Cardiac muscle cell (in vitro differentiated cells and primary cell): ENCODE measurements at regions not wholly inside any gene's neighbourhood (a gene's known extent, or its start where the extent isn't known, plus 50 kb on each side); places are given as distances from the start of the nearest gene placed in this dataset.

Experiments used
- DNase-seq, 2 donors: peaks; one replicate each; pipeline versions ENCODE4 v3.0.0 to v3.0.0-alpha.2; 2010 to 2017; ENCODE audit warnings: low read depth in 1 of 2, low spot score in 1 of 2
- H3K27ac ChIP-seq: fragments of 200-600 bp; sonication (generic); 2 replicates; pipeline ENCODE4 v1.5.1; 2016
- H3K27me3 ChIP-seq: fragments of 200-600 bp; sonication (generic); 2 replicates; pipeline ENCODE4 v1.6.0; 2016; ENCODE audit warnings: control low read depth
- H3K36me3 ChIP-seq: fragments of 200-600 bp; sonication (generic); 2 replicates; pipeline ENCODE4 v1.5.1; 2016; ENCODE audit warnings: control low read depth
- H3K4me1 ChIP-seq: fragments of 200-600 bp; sonication (generic); 2 replicates; pipeline ENCODE4 v1.8.1; 2017; ENCODE audit warnings: low read depth, mild to moderate bottlenecking, mixed run types
- H3K4me3 ChIP-seq: fragments of 200-600 bp; sonication (generic); 2 replicates; pipeline ENCODE4 v1.5.1; 2016; ENCODE audit warnings: mild to moderate bottlenecking
- H3K9me3 ChIP-seq: fragments of 200-600 bp; sonication (generic); 2 replicates; pipeline ENCODE4 v1.5.1; 2017; ENCODE audit warnings: low read depth, mild to moderate bottlenecking, control low read depth
- TF ChIP-seq, protein P1 (sequence below): IDR thresholded peaks from 2 replicates; pipeline ENCODE4 v1.5.1; 2012; ENCODE audit warnings: low read depth, mild to moderate bottlenecking, low read length

DNA sequence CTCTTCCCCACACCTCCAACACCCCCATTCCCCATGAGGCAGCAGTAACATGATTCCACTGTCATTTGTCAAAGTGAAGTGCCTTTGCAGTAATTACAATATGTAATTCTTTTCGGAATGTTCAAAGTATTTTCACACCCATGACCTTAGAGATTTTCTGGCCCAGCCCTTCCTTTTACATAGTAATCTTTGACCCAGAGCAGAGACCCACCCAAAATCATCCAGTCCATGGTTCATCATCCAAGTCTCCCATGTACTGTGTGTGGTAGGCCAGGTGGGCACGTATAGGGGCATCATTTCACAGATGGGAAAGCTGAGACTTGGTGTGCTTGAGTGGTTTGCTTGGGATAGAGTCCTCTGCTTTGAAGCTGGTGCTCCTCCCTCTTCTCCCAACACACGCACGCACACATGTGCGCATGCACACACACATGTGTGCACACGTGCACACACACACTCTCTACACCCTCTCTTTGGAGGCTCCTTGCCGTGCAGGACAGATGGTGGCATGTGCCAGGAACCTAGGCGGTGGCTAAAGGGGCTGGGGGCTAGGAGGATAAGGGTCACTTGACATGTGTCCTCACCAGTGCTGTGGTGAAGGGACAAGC is 284.7 kb upstream of the ROPN1 start:
- TF ChIP-seq, protein P1, sequence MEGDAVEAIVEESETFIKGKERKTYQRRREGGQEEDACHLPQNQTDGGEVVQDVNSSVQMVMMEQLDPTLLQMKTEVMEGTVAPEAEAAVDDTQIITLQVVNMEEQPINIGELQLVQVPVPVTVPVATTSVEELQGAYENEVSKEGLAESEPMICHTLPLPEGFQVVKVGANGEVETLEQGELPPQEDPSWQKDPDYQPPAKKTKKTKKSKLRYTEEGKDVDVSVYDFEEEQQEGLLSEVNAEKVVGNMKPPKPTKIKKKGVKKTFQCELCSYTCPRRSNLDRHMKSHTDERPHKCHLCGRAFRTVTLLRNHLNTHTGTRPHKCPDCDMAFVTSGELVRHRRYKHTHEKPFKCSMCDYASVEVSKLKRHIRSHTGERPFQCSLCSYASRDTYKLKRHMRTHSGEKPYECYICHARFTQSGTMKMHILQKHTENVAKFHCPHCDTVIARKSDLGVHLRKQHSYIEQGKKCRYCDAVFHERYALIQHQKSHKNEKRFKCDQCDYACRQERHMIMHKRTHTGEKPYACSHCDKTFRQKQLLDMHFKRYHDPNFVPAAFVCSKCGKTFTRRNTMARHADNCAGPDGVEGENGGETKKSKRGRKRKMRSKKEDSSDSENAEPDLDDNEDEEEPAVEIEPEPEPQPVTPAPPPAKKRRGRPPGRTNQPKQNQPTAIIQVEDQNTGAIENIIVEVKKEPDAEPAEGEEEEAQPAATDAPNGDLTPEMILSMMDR: no peak
- H3K27ac ChIP-seq: no peak overlapping the region

DNA sequence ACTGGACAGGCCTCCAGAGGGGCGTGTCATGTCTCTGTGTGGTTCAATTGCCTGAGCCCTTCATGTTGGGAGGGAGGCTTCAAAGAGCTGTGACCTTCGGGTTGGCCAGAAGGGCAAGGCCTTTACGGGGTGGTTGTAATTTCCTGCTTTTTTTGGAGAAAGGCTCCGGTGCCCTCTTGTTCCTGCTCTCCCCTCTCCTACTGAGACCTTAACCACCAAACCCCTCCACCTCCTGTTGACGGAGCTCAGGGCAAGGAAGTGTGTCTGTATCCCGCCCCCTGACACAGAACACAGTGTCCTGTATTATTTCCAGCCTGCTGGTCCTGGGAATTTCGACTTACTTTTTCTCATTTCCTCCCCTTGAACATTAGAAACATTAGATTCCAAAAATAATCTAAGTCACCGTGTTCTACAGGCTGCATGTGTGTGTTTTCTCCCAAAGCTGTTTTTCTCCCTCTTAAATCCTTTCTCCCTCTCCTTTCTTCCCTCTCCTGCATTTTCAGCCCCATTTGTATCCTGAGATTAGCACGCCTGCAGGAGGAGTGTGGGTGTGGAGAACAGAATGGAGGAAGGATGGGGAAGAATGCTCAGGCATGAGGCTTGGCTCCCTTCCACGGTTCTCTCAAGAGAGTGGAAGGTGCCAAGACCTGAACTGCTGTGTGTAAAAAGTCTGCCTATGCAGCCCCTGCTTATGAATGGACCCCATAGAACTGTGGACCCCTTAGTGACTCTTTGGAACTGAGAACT is 285.4 kb upstream of the ROPN1 start:
- peaks cover 5% of the 10 kb centered on the region for H3K4me1 ChIP-seq
- H3K27me3 ChIP-seq: no peaks in the 10 kb centered on the region
- H3K36me3 ChIP-seq: no peaks in the 10 kb centered on the region
- H3K9me3 ChIP-seq: no peaks in the 10 kb centered on the region
- no peak overlapping the region for H3K4me3 ChIP-seq
- H3K27ac ChIP-seq: no peak overlapping the region
- DNase-seq: peak in 1 of 2 donors; percentile 82
- TF ChIP-seq, protein P1: no peak

More for the DNA sequence above, 284.7 kb upstream of the ROPN1 start:
- no peak for DNase-seq
- Histone ChIP-seq H3K36me3 (no peaks in the 10 kb centered on the region), H3K27me3 (no peaks in the 10 kb centered on the region), H3K4me1 (peaks cover 5% of the 10 kb centered on the region), H3K9me3 (no peaks in the 10 kb centered on the region), H3K4me3 (no peak overlapping the region)

DNA sequence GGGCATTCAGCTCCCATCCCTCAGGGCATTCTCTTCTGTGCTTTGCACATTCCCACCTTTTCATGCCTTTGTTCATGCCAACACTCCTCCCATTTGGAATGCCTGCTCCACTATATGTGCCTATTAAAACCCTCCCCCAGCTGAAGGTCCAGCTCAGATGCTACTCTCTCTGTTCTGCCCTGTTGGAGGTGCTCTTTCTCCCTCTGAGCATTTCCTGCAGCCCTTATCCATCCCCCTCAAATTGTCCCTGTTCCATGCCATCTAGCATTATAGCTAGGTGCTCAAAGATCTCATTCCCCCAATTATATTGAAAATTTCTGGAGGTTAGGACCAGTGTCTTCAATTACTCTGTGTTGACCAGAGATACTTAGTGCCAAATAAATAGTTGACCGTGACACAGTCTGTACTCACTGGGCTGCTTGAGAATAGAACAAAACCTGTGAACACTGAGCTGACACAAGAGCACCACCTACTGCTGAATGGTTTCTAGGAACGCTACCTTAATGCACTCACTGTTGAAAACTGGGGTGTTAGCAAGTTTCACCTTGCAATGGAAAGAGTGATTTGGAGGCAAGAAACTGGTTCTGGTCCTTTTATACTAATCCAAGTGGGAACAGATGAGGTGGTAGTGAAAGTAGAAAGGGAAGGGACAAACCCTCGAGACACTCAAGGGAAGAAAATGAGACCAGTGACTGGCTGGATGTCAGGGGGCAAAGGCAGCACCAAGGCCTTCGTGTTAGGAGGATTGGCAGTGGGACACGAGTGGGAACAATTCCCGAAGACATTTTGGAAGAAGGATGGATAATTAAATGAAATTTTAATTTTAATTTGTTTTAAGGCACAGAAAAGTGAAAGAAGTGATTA is 289.8 kb upstream of the ROPN1 start:
- Histone ChIP-seq H3K27me3 (no peaks in the 10 kb centered on the region), H3K9me3 (no peaks in the 10 kb centered on the region), H3K36me3 (no peaks in the 10 kb centered on the region), H3K4me1 (peaks cover 12% of the 10 kb centered on the region), H3K4me3 (no peak overlapping the region), H3K27ac (no peak overlapping the region)
- TF ChIP-seq, protein P1: peak; percentile 69
- peak; percentile 34 to 71 for DNase-seq

DNA sequence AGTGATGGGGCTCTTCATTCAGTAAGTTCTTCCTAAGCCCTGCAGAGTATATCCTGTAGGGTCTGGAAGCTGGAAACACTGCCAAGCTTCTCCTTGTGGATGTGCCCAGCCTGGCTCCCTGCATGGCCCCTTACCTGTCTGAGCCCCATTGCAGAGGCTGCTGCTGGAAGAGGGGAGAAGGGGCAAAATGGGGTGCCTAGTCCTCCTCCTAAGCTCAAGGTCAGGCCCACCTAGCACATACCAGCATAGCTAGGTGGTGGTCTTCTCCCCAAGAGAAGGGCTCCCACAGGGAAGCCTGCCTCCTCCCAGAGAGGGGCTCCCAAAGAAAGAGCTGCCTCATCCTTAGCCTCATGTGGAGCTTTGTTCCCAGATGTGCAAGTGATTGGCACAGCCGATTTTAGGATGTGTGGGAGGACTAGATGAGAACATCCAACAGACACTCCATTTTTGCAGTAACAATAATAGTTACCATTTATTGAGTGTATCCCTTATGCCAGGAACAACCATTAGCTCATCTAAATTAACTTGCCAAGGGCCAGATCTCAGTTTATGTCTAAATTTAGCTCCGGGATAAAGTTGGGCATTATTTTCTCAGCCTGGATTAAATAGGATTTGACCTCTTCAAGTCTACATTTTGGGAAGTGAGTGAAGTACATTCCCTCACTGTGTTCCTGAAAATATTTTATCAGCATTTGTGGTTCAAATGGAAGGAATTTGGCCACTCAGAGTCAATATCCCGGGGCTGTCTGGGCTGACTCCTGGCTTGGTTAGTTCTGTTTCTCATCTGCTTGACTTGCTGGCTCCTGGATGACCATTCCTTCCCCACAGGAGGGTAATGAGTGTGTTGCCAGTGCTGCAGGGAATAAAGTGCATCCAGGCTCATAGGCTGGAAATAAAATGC is 291.1 kb upstream of the ROPN1 start:
- TF ChIP-seq, protein P1: no peak
- H3K27ac ChIP-seq: peak overlapping the region; percentile 52

DNA sequence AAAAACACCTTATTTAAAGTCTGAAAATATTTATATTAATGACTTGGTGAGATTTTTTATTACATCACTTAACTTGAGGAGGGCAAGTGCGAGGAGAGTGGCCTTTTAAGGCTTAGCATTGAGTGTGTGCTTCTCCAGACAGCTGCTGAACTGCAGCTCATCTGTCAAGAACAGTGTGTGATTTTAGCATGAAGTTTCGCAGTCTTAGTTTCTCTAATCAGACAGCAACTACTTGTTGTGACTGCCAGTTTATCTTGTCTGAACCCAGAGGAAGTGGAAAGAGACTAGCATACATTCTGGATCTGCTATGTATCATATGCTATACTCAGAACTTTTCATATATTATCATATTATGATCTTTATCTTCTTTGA is 291.7 kb upstream of the ROPN1 start:
- TF ChIP-seq, protein P1: no peak
- Histone ChIP-seq H3K27me3 (no peaks in the 10 kb centered on the region), H3K9me3 (no peaks in the 10 kb centered on the region), H3K4me3 (no peak overlapping the region), H3K36me3 (no peaks in the 10 kb centered on the region), H3K4me1 (peaks cover 6% of the 10 kb centered on the region), H3K27ac (peak overlapping the region; percentile 52)
- no peak for DNase-seq

More for the DNA sequence above, 291.1 kb upstream of the ROPN1 start:
- peak; percentile 30 to 72 for DNase-seq
- H3K4me3 ChIP-seq: no peak overlapping the region
- no peaks in the 10 kb centered on the region for H3K27me3 ChIP-seq
- H3K36me3 ChIP-seq: no peaks in the 10 kb centered on the region
- H3K9me3 ChIP-seq: no peaks in the 10 kb centered on the region
- peaks cover 6% of the 10 kb centered on the region for H3K4me1 ChIP-seq
